ENCODE measurements at regions not wholly inside any gene's neighbourhood (a gene's known extent, or its start where the extent isn't known, plus 50 kb on each side); places are given as distances from the start of the nearest gene placed in this dataset.
"Not testable (repeated sequence)": the region's sequence is repeated elsewhere in the genome, so short reads cannot be mapped to it uniquely, and the experiment has no call there.

- H3K27me3 ChIP-seq (replicated peaks; ENCODE audit: insufficient read depth, low read depth, low read length, poor library complexity); H3K9me3 ChIP-seq (ENCODE audit: low read depth, low read length, poor library complexity, severe bottlenecking); H3K27ac ChIP-seq (ENCODE audit: low read depth, low read length, poor library complexity, severe bottlenecking); intact Hi-C loops (cut with micrococcal nuclease; ENCODE audit: unreplicated experiment); H3K4me3 ChIP-seq (ENCODE audit: low read depth, low read length, poor library complexity, severe bottlenecking); BruUV-seq (replicated peaks); DNase-seq (ENCODE audit: low spot score); CTCF ChIA-PET; POLR2A ChIA-PET (ENCODE audit: low non-redundant PET); H3K36me3 ChIP-seq (ENCODE audit: insufficient read depth, low read length, poor library complexity, severe bottlenecking): not testable (repeated sequence)
- peaks cover 29% of the 10 kb centered on the region for H3K4me1 ChIP-seq (ENCODE audit: insufficient read depth, low read length, poor library complexity, severe bottlenecking)
These were observed 87.8 kb upstream of the METTL9 start for GRCh38 chr16:21511315-21512210.

- CTCF ChIA-PET; H3K36me3 ChIP-seq (ENCODE audit: insufficient read depth, low read length, poor library complexity, severe bottlenecking); H3K27me3 ChIP-seq (replicated peaks; ENCODE audit: insufficient read depth, low read depth, low read length, poor library complexity); DNase-seq (ENCODE audit: low spot score); BruUV-seq (replicated peaks); H3K27ac ChIP-seq (ENCODE audit: low read depth, low read length, poor library complexity, severe bottlenecking); POLR2A ChIA-PET (ENCODE audit: low non-redundant PET); intact Hi-C loops (cut with micrococcal nuclease; ENCODE audit: unreplicated experiment); H3K4me3 ChIP-seq (ENCODE audit: low read depth, low read length, poor library complexity, severe bottlenecking); H3K9me3 ChIP-seq (ENCODE audit: low read depth, low read length, poor library complexity, severe bottlenecking): not testable (repeated sequence)
- peaks cover 29% of the 10 kb centered on the region for H3K4me1 ChIP-seq (ENCODE audit: insufficient read depth, low read length, poor library complexity, severe bottlenecking)
These were observed 86.8 kb upstream of the METTL9 start for GRCh38 chr16:21512280-21513192.

GRCh38 chr16:21513337-21513741 lies 86.0 kb upstream of the METTL9 start:
- DNase-seq (ENCODE audit: low spot score); POLR2A ChIA-PET (ENCODE audit: low non-redundant PET); BruUV-seq (replicated peaks); H3K27me3 ChIP-seq (replicated peaks; ENCODE audit: insufficient read depth, low read depth, low read length, poor library complexity); H3K9me3 ChIP-seq (ENCODE audit: low read depth, low read length, poor library complexity, severe bottlenecking); intact Hi-C loops (cut with micrococcal nuclease; ENCODE audit: unreplicated experiment); CTCF ChIA-PET; H3K4me3 ChIP-seq (ENCODE audit: low read depth, low read length, poor library complexity, severe bottlenecking); H3K36me3 ChIP-seq (ENCODE audit: insufficient read depth, low read length, poor library complexity, severe bottlenecking): not testable (repeated sequence)
- H3K27ac ChIP-seq (ENCODE audit: low read depth, low read length, poor library complexity, severe bottlenecking): peak overlapping the region; percentile 57
- H3K4me1 ChIP-seq (ENCODE audit: insufficient read depth, low read length, poor library complexity, severe bottlenecking): peaks cover 29% of the 10 kb centered on the region

- H3K36me3 ChIP-seq (ENCODE audit: insufficient read depth, low read length, poor library complexity, severe bottlenecking); H3K9me3 ChIP-seq (ENCODE audit: low read depth, low read length, poor library complexity, severe bottlenecking); BruUV-seq (replicated peaks); H3K4me3 ChIP-seq (ENCODE audit: low read depth, low read length, poor library complexity, severe bottlenecking); intact Hi-C loops (cut with micrococcal nuclease; ENCODE audit: unreplicated experiment); POLR2A ChIA-PET (ENCODE audit: low non-redundant PET); CTCF ChIA-PET; DNase-seq (ENCODE audit: low spot score); H3K27me3 ChIP-seq (replicated peaks; ENCODE audit: insufficient read depth, low read depth, low read length, poor library complexity): not testable (repeated sequence)
- Histone ChIP-seq H3K27ac (ENCODE audit: low read depth, low read length, poor library complexity, severe bottlenecking) (peak overlapping the region; percentile 57), H3K4me1 (ENCODE audit: insufficient read depth, low read length, poor library complexity, severe bottlenecking) (peaks cover 29% of the 10 kb centered on the region)
These were observed 85.4 kb upstream of the METTL9 start for GRCh38 chr16:21513812-21514473.

- H3K36me3 ChIP-seq (ENCODE audit: insufficient read depth, low read length, poor library complexity, severe bottlenecking); H3K9me3 ChIP-seq (ENCODE audit: low read depth, low read length, poor library complexity, severe bottlenecking); POLR2A ChIA-PET (ENCODE audit: low non-redundant PET); BruUV-seq (replicated peaks); H3K27ac ChIP-seq (ENCODE audit: low read depth, low read length, poor library complexity, severe bottlenecking); CTCF ChIA-PET; H3K27me3 ChIP-seq (replicated peaks; ENCODE audit: insufficient read depth, low read depth, low read length, poor library complexity); H3K4me3 ChIP-seq (ENCODE audit: low read depth, low read length, poor library complexity, severe bottlenecking); DNase-seq (ENCODE audit: low spot score); intact Hi-C loops (cut with micrococcal nuclease; ENCODE audit: unreplicated experiment): not testable (repeated sequence)
- peaks cover 29% of the 10 kb centered on the region for H3K4me1 ChIP-seq (ENCODE audit: insufficient read depth, low read length, poor library complexity, severe bottlenecking)
These were observed 84.9 kb upstream of the METTL9 start for GRCh38 chr16:21514474-21514840.

- H3K4me3 ChIP-seq (ENCODE audit: low read depth, low read length, poor library complexity, severe bottlenecking); BruUV-seq (replicated peaks); DNase-seq (ENCODE audit: low spot score); H3K27me3 ChIP-seq (replicated peaks; ENCODE audit: insufficient read depth, low read depth, low read length, poor library complexity); POLR2A ChIA-PET (ENCODE audit: low non-redundant PET); CTCF ChIA-PET; intact Hi-C loops (cut with micrococcal nuclease; ENCODE audit: unreplicated experiment); H3K27ac ChIP-seq (ENCODE audit: low read depth, low read length, poor library complexity, severe bottlenecking); H3K36me3 ChIP-seq (ENCODE audit: insufficient read depth, low read length, poor library complexity, severe bottlenecking); H3K9me3 ChIP-seq (ENCODE audit: low read depth, low read length, poor library complexity, severe bottlenecking): not testable (repeated sequence)
- H3K4me1 ChIP-seq (ENCODE audit: insufficient read depth, low read length, poor library complexity, severe bottlenecking): peaks cover 33% of the 10 kb centered on the region
These were observed 82.7 kb upstream of the METTL9 start for GRCh38 chr16:21516705-21517040.

GRCh38 chr16:21517263-21517662 lies 82.1 kb upstream of the METTL9 start:
- BruUV-seq (replicated peaks); H3K9me3 ChIP-seq (ENCODE audit: low read depth, low read length, poor library complexity, severe bottlenecking); H3K4me3 ChIP-seq (ENCODE audit: low read depth, low read length, poor library complexity, severe bottlenecking); H3K36me3 ChIP-seq (ENCODE audit: insufficient read depth, low read length, poor library complexity, severe bottlenecking); intact Hi-C loops (cut with micrococcal nuclease; ENCODE audit: unreplicated experiment); CTCF ChIA-PET; H3K27ac ChIP-seq (ENCODE audit: low read depth, low read length, poor library complexity, severe bottlenecking); H3K27me3 ChIP-seq (replicated peaks; ENCODE audit: insufficient read depth, low read depth, low read length, poor library complexity); POLR2A ChIA-PET (ENCODE audit: low non-redundant PET); DNase-seq (ENCODE audit: low spot score): not testable (repeated sequence)
- peaks cover 30% of the 10 kb centered on the region for H3K4me1 ChIP-seq (ENCODE audit: insufficient read depth, low read length, poor library complexity, severe bottlenecking)
